LNCAP (cell line): ENCODE measurements at regions not wholly inside any gene's neighbourhood (a gene's known extent, or its start where the extent isn't known, plus 50 kb on each side); places are given as distances from the start of the nearest gene placed in this dataset.

Source experiments
- TF ChIP-seq, protein P1 (sequence below): fragments of 450-650 bp; IDR thresholded peaks from 2 replicates; pipeline ENCODE4 v1.5.1; 2017; ENCODE audit warnings: mild to moderate bottlenecking

DNA sequence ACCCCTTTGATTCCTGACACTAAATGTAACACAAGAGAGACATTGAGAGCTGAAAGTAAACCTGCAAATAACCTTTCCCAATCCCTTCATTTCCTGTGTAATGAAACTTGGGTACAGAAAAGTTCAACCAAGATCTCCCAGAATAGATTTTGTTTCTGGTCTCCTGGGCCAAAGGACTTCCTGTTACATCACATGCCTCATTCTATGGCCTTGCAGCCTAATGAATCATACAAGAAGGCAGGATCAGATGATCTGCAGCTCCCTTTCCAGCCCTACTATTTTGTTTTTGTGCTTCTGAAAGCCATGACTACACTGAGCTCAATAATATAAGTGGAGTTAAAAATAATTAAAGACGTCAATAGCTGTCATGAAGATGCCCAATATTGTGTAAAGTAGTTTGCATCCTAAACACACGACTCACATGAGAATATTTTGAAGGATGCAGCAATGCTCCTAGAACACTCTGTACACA is 73.4 kb upstream of the NOX3 start:
- TF ChIP-seq, protein P1, sequence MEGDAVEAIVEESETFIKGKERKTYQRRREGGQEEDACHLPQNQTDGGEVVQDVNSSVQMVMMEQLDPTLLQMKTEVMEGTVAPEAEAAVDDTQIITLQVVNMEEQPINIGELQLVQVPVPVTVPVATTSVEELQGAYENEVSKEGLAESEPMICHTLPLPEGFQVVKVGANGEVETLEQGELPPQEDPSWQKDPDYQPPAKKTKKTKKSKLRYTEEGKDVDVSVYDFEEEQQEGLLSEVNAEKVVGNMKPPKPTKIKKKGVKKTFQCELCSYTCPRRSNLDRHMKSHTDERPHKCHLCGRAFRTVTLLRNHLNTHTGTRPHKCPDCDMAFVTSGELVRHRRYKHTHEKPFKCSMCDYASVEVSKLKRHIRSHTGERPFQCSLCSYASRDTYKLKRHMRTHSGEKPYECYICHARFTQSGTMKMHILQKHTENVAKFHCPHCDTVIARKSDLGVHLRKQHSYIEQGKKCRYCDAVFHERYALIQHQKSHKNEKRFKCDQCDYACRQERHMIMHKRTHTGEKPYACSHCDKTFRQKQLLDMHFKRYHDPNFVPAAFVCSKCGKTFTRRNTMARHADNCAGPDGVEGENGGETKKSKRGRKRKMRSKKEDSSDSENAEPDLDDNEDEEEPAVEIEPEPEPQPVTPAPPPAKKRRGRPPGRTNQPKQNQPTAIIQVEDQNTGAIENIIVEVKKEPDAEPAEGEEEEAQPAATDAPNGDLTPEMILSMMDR = no peak

DNA sequence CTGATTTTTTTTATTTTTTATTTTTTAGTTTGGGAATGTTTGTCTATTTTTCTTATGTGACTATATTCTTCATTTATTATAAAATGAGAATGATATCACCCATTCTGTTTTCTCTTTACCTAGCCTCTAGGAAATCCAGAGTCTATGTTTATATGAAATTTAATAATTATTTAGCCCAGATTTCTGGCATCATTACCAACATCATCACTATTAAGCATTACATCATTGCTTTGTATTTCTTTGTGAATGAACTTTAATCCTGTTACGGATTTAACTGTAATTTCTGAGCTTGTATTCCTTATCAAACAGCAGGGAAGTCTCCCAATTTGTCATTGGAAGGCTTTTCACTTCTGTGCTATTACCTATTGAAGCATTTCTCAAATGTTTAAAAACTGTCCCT is 72.7 kb upstream of the NOX3 start:
- TF ChIP-seq, protein P1 = no peak

DNA sequence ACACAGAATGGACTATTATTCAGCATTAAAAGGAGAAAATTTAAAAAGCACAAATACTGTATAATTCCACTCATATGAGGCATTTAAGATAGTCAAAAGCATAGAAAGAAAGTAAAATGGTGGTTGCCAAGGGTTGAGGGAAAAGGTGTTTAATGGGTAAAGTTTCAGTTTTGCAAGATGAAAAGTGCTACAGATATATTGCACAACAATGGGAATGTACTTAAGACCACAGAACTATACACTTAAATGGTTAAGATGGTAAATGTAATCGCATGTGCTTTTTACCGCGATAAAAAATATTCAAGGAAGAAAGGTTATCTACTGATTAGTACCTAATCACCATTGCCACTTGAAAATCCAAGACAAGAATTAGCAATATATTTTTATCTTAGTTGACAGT is 71.8 kb upstream of the NOX3 start:
- TF ChIP-seq, protein P1 = no peak

DNA sequence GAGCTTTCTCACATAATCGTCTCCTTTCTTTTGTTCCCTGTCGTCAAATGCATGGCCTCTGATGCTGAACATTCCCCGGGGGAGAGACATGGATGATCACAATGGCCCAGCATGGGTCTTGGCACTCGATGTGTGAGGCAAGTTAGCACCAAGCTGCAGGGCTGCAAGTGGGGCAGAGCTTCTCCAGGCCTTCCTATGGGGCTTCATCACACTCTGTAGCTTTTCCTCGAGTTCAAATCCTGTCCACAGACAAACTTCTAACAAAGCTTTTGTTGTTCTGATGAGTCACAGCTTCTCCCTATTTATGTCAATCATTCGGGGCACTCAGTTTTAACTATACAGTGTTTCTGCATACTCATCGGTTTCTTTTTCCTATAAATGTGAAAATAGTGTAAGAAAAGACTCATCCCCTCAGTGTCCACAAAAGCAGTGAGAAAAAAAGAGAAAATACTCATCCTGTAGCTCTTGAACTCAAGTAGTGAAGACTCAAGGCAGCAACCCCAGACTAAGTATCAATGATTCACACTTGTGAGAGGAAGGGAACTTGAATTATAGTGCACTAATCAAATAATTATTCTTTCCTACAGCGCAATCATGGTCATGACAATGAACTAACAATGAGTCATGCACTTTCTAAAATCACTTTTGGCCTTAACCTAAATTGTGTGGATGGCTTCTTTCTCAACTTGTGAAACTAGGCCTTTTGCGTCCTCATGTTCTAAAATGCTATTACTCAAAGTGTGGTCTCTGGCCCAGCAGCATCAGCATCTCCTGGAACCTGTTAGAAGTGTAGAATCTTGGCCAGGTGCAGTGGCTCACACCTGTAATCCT is 68.4 kb upstream of the NOX3 start:
- TF ChIP-seq, protein P1 = no peak

DNA sequence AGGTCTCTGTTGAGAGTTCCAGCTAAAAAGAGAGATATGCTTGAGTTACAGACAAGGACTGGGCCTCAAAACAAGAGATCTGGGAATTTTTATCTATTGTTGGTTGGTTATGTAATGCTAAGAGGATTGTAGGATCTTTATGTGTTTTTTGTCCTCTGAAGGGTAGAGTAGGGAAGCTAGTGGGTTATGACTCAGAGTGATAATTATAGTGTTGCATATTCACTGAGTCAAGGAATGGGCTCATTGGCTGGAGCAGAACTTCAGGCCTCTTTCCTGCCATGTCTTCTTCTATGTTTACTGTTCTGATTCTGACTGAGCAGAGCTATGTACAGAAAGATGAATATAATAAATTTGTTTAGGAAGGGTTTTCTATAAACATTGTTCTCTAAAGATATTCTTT is 66.1 kb upstream of the NOX3 start:
- TF ChIP-seq, protein P1 = no peak

DNA sequence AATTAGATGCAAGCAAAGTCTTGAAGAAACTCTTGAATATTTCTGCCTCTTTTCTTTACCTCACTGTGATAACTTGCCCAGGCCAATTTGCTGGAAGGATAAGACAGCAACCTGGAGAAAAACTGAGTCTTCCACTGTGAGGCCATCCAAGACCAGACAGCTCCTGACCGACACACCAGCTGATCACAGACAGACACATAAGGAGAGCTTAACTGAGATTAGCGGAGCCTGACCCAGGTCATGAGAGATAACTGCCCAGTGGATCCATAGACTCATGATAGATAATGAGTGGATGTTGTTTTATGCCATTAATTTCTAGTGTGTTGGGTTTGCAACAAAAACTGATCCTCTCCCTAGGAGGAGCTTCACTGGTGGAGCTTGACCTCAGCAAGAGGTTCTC is 64.4 kb upstream of the NOX3 start:
- TF ChIP-seq, protein P1 = no peak

DNA sequence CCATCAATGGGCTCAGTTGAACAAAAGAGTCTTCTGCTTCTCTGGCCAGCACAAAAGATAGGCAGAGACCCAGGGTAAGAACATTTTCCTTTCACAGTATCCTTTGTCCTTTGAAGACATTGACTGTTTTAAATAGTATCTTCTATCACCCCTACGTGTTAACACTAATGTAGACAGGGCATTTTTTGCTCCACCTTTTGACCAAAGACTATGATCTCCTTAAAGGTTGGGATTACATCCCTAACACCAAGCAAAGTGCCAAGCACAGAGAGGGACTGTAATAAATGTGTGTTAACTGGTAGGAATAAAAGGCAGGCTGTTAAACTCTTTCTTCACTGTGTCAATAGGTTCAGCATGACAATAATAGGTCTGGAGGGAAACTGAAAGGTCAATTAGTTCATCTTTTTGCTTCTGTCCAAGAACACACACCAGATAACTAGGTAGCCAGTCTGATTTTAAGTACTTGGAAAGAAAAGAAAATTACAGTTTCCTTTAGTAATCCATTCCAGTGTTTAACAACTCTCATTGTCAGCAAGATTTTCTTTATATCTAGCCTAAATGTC is 63.6 kb upstream of the NOX3 start:
- TF ChIP-seq, protein P1 = no peak
